Heart left ventricle (tissue), 16 donors: ENCODE measurements at regions not wholly inside any gene's neighbourhood (a gene's known extent, or its start where the extent isn't known, plus 50 kb on each side); places are given as distances from the start of the nearest gene placed in this dataset.

Experiments used
- ATAC-seq, 4 donors: fragments of 200-7000 bp; cut with Tn5 transposase; one replicate each; pipeline ENCODE4 v1.9.1; 2020 to 2022; ENCODE audit warnings: moderate library complexity in 4 of 4, mild to moderate bottlenecking in 3 of 4, moderate number of reproducible peaks in 1 of 4
- DNase-seq, 5 donors: peaks; one replicate each; pipeline ENCODE4 v3.0.0-alpha.2; 2020
- H3K27ac ChIP-seq, 12 donors: fragments of 200-600 bp; sonication (generic) in 4 of 12; one replicate each; pipeline versions ENCODE4 v1.5.0 to v1.8.0; 2016 to 2022; ENCODE audit warnings: mild to moderate bottlenecking in 2 of 12
- H3K27me3 ChIP-seq, 9 donors: fragments of 200-600 bp; sonication (generic) in 2 of 9; one replicate each; pipeline versions ENCODE4 v1.5.1 to v1.8.0; 2016 to 2022; ENCODE audit warnings: mild to moderate bottlenecking in 3 of 9
- H3K36me3 ChIP-seq, 9 donors: fragments of 200-600 bp; sonication (generic) in 2 of 9; one replicate each; pipeline versions ENCODE4 v1.5.0 to v1.8.0; 2018 to 2022; ENCODE audit warnings: mild to moderate bottlenecking in 2 of 9
- H3K4me1 ChIP-seq, 12 donors: fragments of 200-600 bp; sonication (generic) in 4 of 12; one replicate each; pipeline versions ENCODE4 v1.5.0 to v1.8.0; 2016 to 2022; ENCODE audit warnings: mild to moderate bottlenecking in 3 of 12
- H3K4me3 ChIP-seq, 12 donors: fragments of 200-600 bp; sonication (generic) in 4 of 12; one replicate each; pipeline versions ENCODE4 v1.5.0 to v1.8.0; 2017 to 2022; ENCODE audit warnings: mild to moderate bottlenecking in 9 of 12, moderate library complexity in 4 of 12
- H3K9me3 ChIP-seq, 12 donors: fragments of 200-600 bp; sonication (generic) in 4 of 12; one replicate each; pipeline versions ENCODE4 v1.5.0 to v1.8.0; 2016 to 2022; ENCODE audit warnings: mild to moderate bottlenecking in 1 of 12
- POLR2A ChIP-seq, 2 donors: fragments of 450-650 bp; IDR thresholded peaks; one replicate each; pipeline ENCODE4 v1.6.1; 2017; ENCODE audit warnings: antibody characterized with exemption in 2 of 2, mild to moderate bottlenecking in 2 of 2, moderate library complexity in 2 of 2
- WGBS, 4 donors: extraction: QIAGEN DNeasy Blood & Tissue Kit in 2 of 4; methylation state at CpG; one replicate each; pipeline versions ENCODE4 v1.1.5 to v1.1.7; 2013 to 2018; 5-methylcytosine and 5-hydroxymethylcytosine counted together
- intact Hi-C, 10 donors: fragments of 100-400 bp; cut with DNase I; formaldehyde crosslinking; loops; one replicate each; pipeline versions ENCODE4 v1.11.1 to v1.14.2; 2022
- TF ChIP-seq, protein P1 (sequence below), 12 donors: fragments of 200-600 bp; sonication (generic) in 4 of 12; IDR thresholded peaks; one replicate each; pipeline versions ENCODE4 v1.5.0 to v1.8.0; 2018 to 2022; ENCODE audit warnings: antibody characterized with exemption in 12 of 12, mild to moderate bottlenecking in 5 of 12
- donor health status: ischemic (EF 13 %, LVEDD 7.1; RV severe dilation, severe dysfunction).
- donor health status: healthy with polysubstance abuse.
- donor health status: DM: no; HTN: yes; CAD: no.
- donor health status: DM: no; HTN: no; CAD: no.
- donor health status: ischemic (EF 25% LVEDD 6.9; RV normal size, moderate dysfunction).
- donor health status: ischemic (EF 25% LVEDD 5.7; RV mildly dilated, moderate dysfunction).
- donor health status: healthy.
- donor health status: DM: yes; HTN: yes; CAD: no.
- donor health status: ischemic (EF 35%, LVEDD 5.7; RV mildly dilated, moderate dysfunction).
- donor health status: nonischemic (EF 11% LVEDD 7.7; RV severe dilation, severe dysfunction).
- donor health status: DM: yes; HTN: yes; CAD: no.
- donor health status: PGD.
- donor health status: ischemic (EF 29% LVEDD 5.4; RV normal size, mild dysfunction).
- donor health status: nonischemic (EF 23%, LVEDD 6.1; RV moderate dilation, normal function).

GRCh38 chr7:121503039-121503438 lies 106.9 kb upstream of the FAM3C start:
- H3K36me3 ChIP-seq, result no peaks in the 10 kb centered on the region
- peaks cover 0 to 27% (median 13%) of the 10 kb centered on the region in 12 donors for H3K9me3 ChIP-seq
- TF ChIP-seq, protein P1, sequence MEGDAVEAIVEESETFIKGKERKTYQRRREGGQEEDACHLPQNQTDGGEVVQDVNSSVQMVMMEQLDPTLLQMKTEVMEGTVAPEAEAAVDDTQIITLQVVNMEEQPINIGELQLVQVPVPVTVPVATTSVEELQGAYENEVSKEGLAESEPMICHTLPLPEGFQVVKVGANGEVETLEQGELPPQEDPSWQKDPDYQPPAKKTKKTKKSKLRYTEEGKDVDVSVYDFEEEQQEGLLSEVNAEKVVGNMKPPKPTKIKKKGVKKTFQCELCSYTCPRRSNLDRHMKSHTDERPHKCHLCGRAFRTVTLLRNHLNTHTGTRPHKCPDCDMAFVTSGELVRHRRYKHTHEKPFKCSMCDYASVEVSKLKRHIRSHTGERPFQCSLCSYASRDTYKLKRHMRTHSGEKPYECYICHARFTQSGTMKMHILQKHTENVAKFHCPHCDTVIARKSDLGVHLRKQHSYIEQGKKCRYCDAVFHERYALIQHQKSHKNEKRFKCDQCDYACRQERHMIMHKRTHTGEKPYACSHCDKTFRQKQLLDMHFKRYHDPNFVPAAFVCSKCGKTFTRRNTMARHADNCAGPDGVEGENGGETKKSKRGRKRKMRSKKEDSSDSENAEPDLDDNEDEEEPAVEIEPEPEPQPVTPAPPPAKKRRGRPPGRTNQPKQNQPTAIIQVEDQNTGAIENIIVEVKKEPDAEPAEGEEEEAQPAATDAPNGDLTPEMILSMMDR (IDR thresholded peaks at IDR 0.05), result no peak
- TF ChIP-seq POLR2A (IDR thresholded peaks at IDR 0.05), result no peak
- DNase-seq, result no peak
- no peak overlapping the region for H3K4me3 ChIP-seq
- peaks cover 0 to 4% (median 0%) of the 10 kb centered on the region in 12 donors for H3K4me1 ChIP-seq
- 74 to 88% (median 79%) methylated on average over 4 of the region's 4 CpGs for WGBS, 4 donors
- H3K27me3 ChIP-seq, result no peaks in the 10 kb centered on the region
- no peak overlapping the region for H3K27ac ChIP-seq
- no peak for ATAC-seq
- intact Hi-C loops, result no loop called here

DNA sequence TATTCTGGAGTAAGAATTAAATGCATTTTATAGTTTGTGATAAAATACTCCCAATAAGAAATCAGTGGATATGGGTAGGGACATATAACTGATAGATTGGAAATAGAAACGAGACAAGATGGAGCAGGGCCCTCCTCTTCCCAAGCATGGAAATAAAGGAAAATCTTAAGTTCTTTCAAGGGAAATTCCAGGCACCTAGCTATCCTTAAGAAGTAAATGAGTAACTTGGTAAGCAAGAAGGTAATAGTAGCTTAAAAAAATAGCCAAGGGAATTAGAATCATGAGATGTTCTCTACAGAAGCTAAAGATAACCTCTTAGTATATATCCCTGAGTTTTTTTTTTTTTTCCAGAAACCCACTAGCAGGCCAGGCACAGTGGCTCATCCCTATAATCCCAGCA lies 105.5 kb upstream of the FAM3C start:
- H3K36me3 ChIP-seq, result no peaks in the 10 kb centered on the region
- no peak for DNase-seq
- no peak for ATAC-seq
- H3K4me1 ChIP-seq, result peaks cover 0 to 4% (median 0%) of the 10 kb centered on the region in 12 donors
- H3K27me3 ChIP-seq, result no peaks in the 10 kb centered on the region
- intact Hi-C loops, result no loop called here
- H3K4me3 ChIP-seq, result no peak overlapping the region
- H3K9me3 ChIP-seq, result peaks cover 0 to 25% (median 13%) of the 10 kb centered on the region in 12 donors
- no peak overlapping the region for H3K27ac ChIP-seq
- 75 to 81% (median 79%) methylated on average over 1 of the region's 1 CpG for WGBS, 4 donors
- TF ChIP-seq POLR2A (IDR thresholded peaks at IDR 0.05), result no peak
- TF ChIP-seq, protein P1 (IDR thresholded peaks at IDR 0.05), result no peak

GRCh38 chr7:121500360-121501058 lies 104.4 kb upstream of the FAM3C start:
- WGBS, 4 donors, result 75 to 88% (median 78%) methylated on average over 2 of the region's 2 CpGs
- intact Hi-C loops, result no loop called here
- H3K27ac ChIP-seq, result no peak overlapping the region
- peaks cover 0 to 4% (median 0%) of the 10 kb centered on the region in 12 donors for H3K4me1 ChIP-seq
- H3K4me3 ChIP-seq, result no peak overlapping the region
- ATAC-seq (no peak), DNase-seq (no peak)
- H3K9me3 ChIP-seq, result peaks cover 0 to 16% (median 6%) of the 10 kb centered on the region in 12 donors
- H3K27me3 ChIP-seq, result no peaks in the 10 kb centered on the region
- no peak for TF ChIP-seq POLR2A (IDR thresholded peaks at IDR 0.05)
- TF ChIP-seq, protein P1 (IDR thresholded peaks at IDR 0.05), result no peak
- H3K36me3 ChIP-seq, result no peaks in the 10 kb centered on the region

GRCh38 chr7:121499624-121500023 lies 103.5 kb upstream of the FAM3C start:
- Histone ChIP-seq H3K4me3 (no peak overlapping the region), H3K9me3 (peaks cover 0 to 7% (median 0%) of the 10 kb centered on the region in 12 donors), H3K36me3 (no peaks in the 10 kb centered on the region), H3K4me1 (peaks cover 0 to under 1% (median 0%) of the 10 kb centered on the region in 12 donors), H3K27ac (no peak overlapping the region), H3K27me3 (no peaks in the 10 kb centered on the region)
- TF ChIP-seq, protein P1 (IDR thresholded peaks at IDR 0.05), result no peak
- TF ChIP-seq POLR2A (IDR thresholded peaks at IDR 0.05), result no peak
- 84 to 91% (median 86%) methylated on average over 4 of the region's 4 CpGs for WGBS, 4 donors
- ATAC-seq (no peak), DNase-seq (no peak)
- intact Hi-C loops, result no loop called here
